ENCODE measurements at regions not wholly inside any gene's neighbourhood (a gene's known extent, or its start where the extent isn't known, plus 50 kb on each side); places are given as distances from the start of the nearest gene placed in this dataset.

DNA sequence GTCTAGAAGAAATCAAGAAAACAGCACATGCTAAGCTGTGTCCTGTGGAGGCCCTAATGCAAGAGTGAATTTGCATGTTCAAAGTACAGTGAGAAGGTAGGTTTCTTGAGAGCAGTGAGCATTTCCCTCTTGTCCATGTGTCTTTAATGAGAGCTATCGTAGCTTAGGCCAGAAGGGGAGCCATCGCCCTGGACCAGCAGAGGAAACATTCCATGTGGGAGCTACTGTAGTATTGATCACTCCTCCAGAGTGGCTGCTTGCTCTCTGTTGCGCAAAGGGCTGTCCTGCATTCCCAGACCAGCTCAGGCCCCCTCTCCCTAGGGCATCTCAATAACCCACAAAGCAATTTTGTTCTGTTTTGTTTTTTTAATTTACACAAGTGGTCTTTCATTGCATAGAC, 950.1 kb downstream of the CNTNAP5 start:
- DNase-seq (ENCODE audit: low read depth in 2 of 2) = no peak
- Histone ChIP-seq H3K9ac (ENCODE audit: insufficient read depth, low read length) (no peak overlapping the region), H3K27ac (ENCODE audit: insufficient read depth, low read length) (no peak overlapping the region), H3K4me2 (ENCODE audit: extremely low read depth, insufficient read depth, low read length) (no peak overlapping the region), H3K36me3 (ENCODE audit: control insufficient read depth, insufficient read depth, low read length) (no peaks in the 10 kb centered on the region), H3K9me3 (ENCODE audit: control insufficient read depth, insufficient read depth, low read depth, low read length) (no peaks in the 10 kb centered on the region), H3K79me2 (ENCODE audit: control insufficient read depth, insufficient read depth, low read length) (no peaks in the 10 kb centered on the region), H4K20me1 (ENCODE audit: control insufficient read depth, extremely low read depth, insufficient read depth, low read length) (no peaks in the 10 kb centered on the region), H3K4me3 (replicated peaks in 1 of 4; ENCODE audit: control extremely low read depth in 1 of 4, insufficient read depth in 1 of 4, low read depth in 3 of 4, low read length in 4 of 4) (no peak overlapping the region), H2AFZ (ENCODE audit: low read length) (no peak overlapping the region), H3K27me3 (ENCODE audit: control insufficient read depth, insufficient read depth, low read length) (no peaks in the 10 kb centered on the region), H3K4me1 (ENCODE audit: control insufficient read depth, extremely low read depth, insufficient read depth, low read length) (no peaks in the 10 kb centered on the region)
- TF ChIP-seq, protein P1, sequence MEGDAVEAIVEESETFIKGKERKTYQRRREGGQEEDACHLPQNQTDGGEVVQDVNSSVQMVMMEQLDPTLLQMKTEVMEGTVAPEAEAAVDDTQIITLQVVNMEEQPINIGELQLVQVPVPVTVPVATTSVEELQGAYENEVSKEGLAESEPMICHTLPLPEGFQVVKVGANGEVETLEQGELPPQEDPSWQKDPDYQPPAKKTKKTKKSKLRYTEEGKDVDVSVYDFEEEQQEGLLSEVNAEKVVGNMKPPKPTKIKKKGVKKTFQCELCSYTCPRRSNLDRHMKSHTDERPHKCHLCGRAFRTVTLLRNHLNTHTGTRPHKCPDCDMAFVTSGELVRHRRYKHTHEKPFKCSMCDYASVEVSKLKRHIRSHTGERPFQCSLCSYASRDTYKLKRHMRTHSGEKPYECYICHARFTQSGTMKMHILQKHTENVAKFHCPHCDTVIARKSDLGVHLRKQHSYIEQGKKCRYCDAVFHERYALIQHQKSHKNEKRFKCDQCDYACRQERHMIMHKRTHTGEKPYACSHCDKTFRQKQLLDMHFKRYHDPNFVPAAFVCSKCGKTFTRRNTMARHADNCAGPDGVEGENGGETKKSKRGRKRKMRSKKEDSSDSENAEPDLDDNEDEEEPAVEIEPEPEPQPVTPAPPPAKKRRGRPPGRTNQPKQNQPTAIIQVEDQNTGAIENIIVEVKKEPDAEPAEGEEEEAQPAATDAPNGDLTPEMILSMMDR (conservative IDR thresholded peaks at IDR 0.05 in 1 of 2, IDR thresholded peaks at IDR 0.05 in 1 of 2; ENCODE audit: low read depth in 1 of 2, low read length in 2 of 2) = no peak
- TF ChIP-seq EZH2 (IDR thresholded peaks at IDR 0.05; ENCODE audit: low read length, missing control alignments) = no peak

DNA sequence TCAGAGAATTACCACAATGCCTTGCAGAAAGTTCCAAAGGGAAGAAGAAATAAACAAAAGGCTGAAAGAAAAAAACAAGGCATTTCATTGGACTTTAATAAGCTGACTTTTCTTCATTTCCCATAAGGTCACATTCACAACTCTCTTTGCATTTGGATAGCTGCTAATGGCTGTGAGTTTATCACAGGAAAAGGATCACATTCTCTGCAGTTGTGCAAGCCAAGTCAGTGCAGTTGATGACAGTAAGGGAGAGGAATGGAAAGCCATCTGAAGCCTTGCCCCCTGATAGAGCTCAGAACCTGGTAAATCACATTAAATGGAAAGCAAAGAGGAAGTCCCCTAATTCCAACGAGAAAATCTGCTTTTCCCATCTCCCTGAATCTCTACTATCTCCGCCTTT, 950.6 kb downstream of the CNTNAP5 start:
- no peaks in the 10 kb centered on the region for H3K9me3 ChIP-seq (ENCODE audit: control insufficient read depth, insufficient read depth, low read depth, low read length)
- no peak overlapping the region for H2AFZ ChIP-seq (ENCODE audit: low read length)
- no peak overlapping the region for H3K27ac ChIP-seq (ENCODE audit: insufficient read depth, low read length)
- no peak overlapping the region for H3K4me3 ChIP-seq (replicated peaks in 1 of 4; ENCODE audit: control extremely low read depth in 1 of 4, insufficient read depth in 1 of 4, low read depth in 3 of 4, low read length in 4 of 4)
- H3K27me3 ChIP-seq (ENCODE audit: control insufficient read depth, insufficient read depth, low read length) = no peaks in the 10 kb centered on the region
- TF ChIP-seq, protein P1 (conservative IDR thresholded peaks at IDR 0.05 in 1 of 2, IDR thresholded peaks at IDR 0.05 in 1 of 2; ENCODE audit: low read depth in 1 of 2, low read length in 2 of 2) = no peak
- no peak for TF ChIP-seq EZH2 (IDR thresholded peaks at IDR 0.05; ENCODE audit: low read length, missing control alignments)
- no peaks in the 10 kb centered on the region for H3K4me1 ChIP-seq (ENCODE audit: control insufficient read depth, extremely low read depth, insufficient read depth, low read length)
- H3K36me3 ChIP-seq (ENCODE audit: control insufficient read depth, insufficient read depth, low read length) = no peaks in the 10 kb centered on the region
- no peak for DNase-seq (ENCODE audit: low read depth in 2 of 2)
- no peaks in the 10 kb centered on the region for H4K20me1 ChIP-seq (ENCODE audit: control insufficient read depth, extremely low read depth, insufficient read depth, low read length)
- H3K9ac ChIP-seq (ENCODE audit: insufficient read depth, low read length) = no peak overlapping the region
- no peak overlapping the region for H3K4me2 ChIP-seq (ENCODE audit: extremely low read depth, insufficient read depth, low read length)
- H3K79me2 ChIP-seq (ENCODE audit: control insufficient read depth, insufficient read depth, low read length) = no peaks in the 10 kb centered on the region

DNA sequence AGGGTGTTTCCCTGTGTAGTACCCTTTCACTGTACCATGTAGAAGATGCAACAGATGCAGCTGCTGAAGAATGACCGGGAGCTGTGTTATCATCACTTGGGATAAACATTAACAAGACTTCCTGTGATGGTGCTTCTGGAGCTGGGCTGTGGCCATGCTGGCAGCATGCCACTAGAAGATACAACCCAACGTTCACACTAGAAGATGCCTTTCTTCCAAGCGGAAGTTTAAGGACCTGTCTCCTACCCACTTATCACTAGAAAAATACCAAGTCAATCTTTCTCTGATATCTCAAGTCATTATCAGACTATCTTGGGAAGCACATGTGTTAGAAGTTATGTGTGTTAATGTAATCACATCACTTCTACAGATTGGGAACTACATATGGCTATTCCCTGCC, 953.5 kb downstream of the CNTNAP5 start:
- no peak for TF ChIP-seq EZH2 (IDR thresholded peaks at IDR 0.05; ENCODE audit: low read length, missing control alignments)
- TF ChIP-seq, protein P1 (conservative IDR thresholded peaks at IDR 0.05 in 1 of 2, IDR thresholded peaks at IDR 0.05 in 1 of 2; ENCODE audit: low read depth in 1 of 2, low read length in 2 of 2) = no peak
- H3K27ac ChIP-seq (ENCODE audit: insufficient read depth, low read length) = no peak overlapping the region
- no peaks in the 10 kb centered on the region for H3K9me3 ChIP-seq (ENCODE audit: control insufficient read depth, insufficient read depth, low read depth, low read length)

More for the DNA sequence above, 953.5 kb downstream of the CNTNAP5 start:
- Histone ChIP-seq H3K79me2 (ENCODE audit: control insufficient read depth, insufficient read depth, low read length) (no peaks in the 10 kb centered on the region), H3K4me1 (ENCODE audit: control insufficient read depth, extremely low read depth, insufficient read depth, low read length) (no peaks in the 10 kb centered on the region), H3K9ac (ENCODE audit: insufficient read depth, low read length) (no peak overlapping the region), H3K4me3 (replicated peaks in 1 of 4; ENCODE audit: control extremely low read depth in 1 of 4, insufficient read depth in 1 of 4, low read depth in 3 of 4, low read length in 4 of 4) (no peak overlapping the region), H4K20me1 (ENCODE audit: control insufficient read depth, extremely low read depth, insufficient read depth, low read length) (no peaks in the 10 kb centered on the region), H2AFZ (ENCODE audit: low read length) (no peak overlapping the region), H3K4me2 (ENCODE audit: extremely low read depth, insufficient read depth, low read length) (no peak overlapping the region), H3K27me3 (ENCODE audit: control insufficient read depth, insufficient read depth, low read length) (no peaks in the 10 kb centered on the region), H3K36me3 (ENCODE audit: control insufficient read depth, insufficient read depth, low read length) (no peaks in the 10 kb centered on the region)
- DNase-seq (ENCODE audit: low read depth in 2 of 2) = no peak

All from fibroblast of lung (primary cell).